SK-N-SH (cell line): ENCODE measurements at regions not wholly inside any gene's neighbourhood (a gene's known extent, or its start where the extent isn't known, plus 50 kb on each side); places are given as distances from the start of the nearest gene placed in this dataset.

ENCODE experiments used
- CTCF ChIA-PET: fragments of 300-600, 350-600 bp; formaldehyde crosslinking; extraction: SDS; loops from one replicate; lab custom pipeline; 2021; lab: Yijun Ruan, JAX
- POLR2A ChIA-PET: fragments of 350-600 bp; sonication (Branson Sonifier 250); formaldehyde crosslinking; extraction: SDS; loops from one replicate; lab custom pipeline; 2020; ENCODE audit warnings: antibody characterized with exemption, inconsistent platforms; lab: Yijun Ruan, JAX
- DNase-seq: peaks from one replicate; pipeline ENCODE4 v3.0.0; 2012
- H2AFZ ChIP-seq: fragments of 200-600 bp; sonication (generic); 2 replicates; pipeline ENCODE4 v1.8.1; 2016; ENCODE audit warnings: antibody characterized with exemption, mild to moderate bottlenecking, low read depth
- H3F3A ChIP-seq: fragments of 200-600 bp; sonication (generic); replicated peaks from 2 replicates; pipeline ENCODE3; 2016; ENCODE audit warnings: antibody characterized with exemption, mild to moderate bottlenecking; ENCODE audit not compliant: insufficient read depth
- H3K27ac ChIP-seq, 2 experiments: fragments of 200-500 bp in 1 of 2; fragments of 200-600 bp in 1 of 2; sonication (Bioruptor generic) in 1 of 2; sonication (generic), shearing (Covaris generic) in 1 of 2; 2 replicates each; pipeline versions ENCODE4 v1.5.1 to v1.6.1; 2014 to 2016; ENCODE audit warnings: low read depth in 2 of 2, inconsistent platforms in 1 of 2, low read length in 1 of 2, mild to moderate bottlenecking in 1 of 2, mixed read lengths in 1 of 2
- H3K27me3 ChIP-seq: fragments of 200-600 bp; sonication (generic), shearing (Covaris generic); 2 replicates; pipeline ENCODE4 v1.6.1; 2016; ENCODE audit warnings: mixed run types; ENCODE audit not compliant: insufficient read depth
- H3K36me3 ChIP-seq, 2 experiments: fragments of 200-500 bp in 1 of 2; fragments of 200-600 bp in 1 of 2; sonication (Bioruptor generic) in 1 of 2; sonication (generic) in 1 of 2; replicated peaks in 1 of 2; 2 replicates each; pipeline versions ENCODE3 to v1.5.1; 2014 to 2016; ENCODE audit warnings: low read length in 1 of 2, mild to moderate bottlenecking in 1 of 2; ENCODE audit not compliant: insufficient read depth in 2 of 2, control insufficient read depth in 1 of 2
- H3K4me1 ChIP-seq, 2 experiments: fragments of 200-500 bp in 1 of 2; fragments of 200-600 bp in 1 of 2; sonication (Bioruptor generic) in 1 of 2; sonication (generic), shearing (Covaris generic) in 1 of 2; 2 replicates each; pipeline versions ENCODE4 v1.5.1 to v1.6.1; 2014 to 2016; ENCODE audit warnings: low read depth in 1 of 2, low read length in 1 of 2, mixed run types in 1 of 2; ENCODE audit not compliant: insufficient read depth in 2 of 2, control insufficient read depth in 1 of 2
- H3K4me2 ChIP-seq: fragments of 200-600 bp; sonication (generic), shearing (Covaris generic); 2 replicates; pipeline ENCODE4 v1.6.1; 2017; ENCODE audit warnings: mixed run types
- H3K4me3 ChIP-seq, 2 experiments: fragments of 200-500 bp in 1 of 2; fragments of 200-600 bp in 1 of 2; sonication (Bioruptor generic) in 1 of 2; sonication (generic), shearing (Covaris generic) in 1 of 2; 2 replicates each; pipeline versions ENCODE4 v1.5.1 to v1.8.1; 2014 to 2016; ENCODE audit warnings: low read depth in 2 of 2, inconsistent platforms in 1 of 2, low read length in 1 of 2, mild to moderate bottlenecking in 1 of 2, mixed read lengths in 1 of 2, moderate library complexity in 1 of 2
- H3K79me2 ChIP-seq: fragments of 200-600 bp; sonication (generic); 2 replicates; pipeline ENCODE4 v1.8.1; 2017; ENCODE audit warnings: mild to moderate bottlenecking; ENCODE audit not compliant: insufficient read depth
- H3K9ac ChIP-seq: fragments of 200-600 bp; sonication (generic); 2 replicates; pipeline ENCODE4 v1.6.1; 2017; ENCODE audit warnings: mixed run types
- H3K9me2 ChIP-seq: fragments of 200-600 bp; sonication (generic); 2 replicates; pipeline ENCODE4 v1.6.1; 2017; ENCODE audit warnings: mixed run types
- H3K9me3 ChIP-seq: fragments of 200-600 bp; sonication (generic); 2 replicates; pipeline ENCODE4 v1.6.1; 2017; ENCODE audit warnings: mixed run types, mild to moderate bottlenecking, moderate library complexity
- H4K20me1 ChIP-seq: fragments of 200-600 bp; sonication (generic); 2 replicates; pipeline ENCODE4 v1.6.1; 2017; ENCODE audit warnings: mild to moderate bottlenecking, mixed run types; ENCODE audit not compliant: insufficient read depth
- CTCF ChIP-seq: fragments of 200-600 bp; sonication (generic); IDR thresholded peaks from 2 replicates; pipeline ENCODE4 v1.6.1; 2017; ENCODE audit warnings: antibody characterized with exemption, mild to moderate bottlenecking, moderate library complexity
- EZH2phosphoT487 ChIP-seq: fragments of 200-600 bp; sonication (generic); IDR thresholded peaks from 2 replicates; pipeline ENCODE4 v1.6.1; 2017; ENCODE audit warnings: low read depth, mixed run types, mild to moderate bottlenecking, antibody characterized with exemption, moderate library complexity, borderline replicate concordance
- FOXM1 ChIP-seq: IDR thresholded peaks from 2 replicates; pipeline ENCODE4 v1.4.0; 2012; ENCODE audit warnings: low read depth, mild to moderate bottlenecking
- JUND ChIP-seq: IDR thresholded peaks from 2 replicates; pipeline ENCODE4 v1.4.0; 2012
- MEF2A ChIP-seq: IDR thresholded peaks from 2 replicates; pipeline ENCODE4 v1.4.0; 2012; ENCODE audit warnings: low read depth, borderline replicate concordance
- NFIC ChIP-seq: IDR thresholded peaks from 2 replicates; pipeline ENCODE4 v1.4.0; 2012; ENCODE audit warnings: borderline replicate concordance
- NRF1 ChIP-seq: IDR thresholded peaks from 2 replicates; pipeline ENCODE4 v1.6.1; 2012; ENCODE audit warnings: low read depth, mild to moderate bottlenecking, low read length
- POLR2AphosphoS5 ChIP-seq: IDR thresholded peaks from 2 replicates; pipeline ENCODE4 v1.6.1; 2012; ENCODE audit warnings: low read depth, low read length
- RAD21 ChIP-seq: IDR thresholded peaks from 2 replicates; pipeline ENCODE4 v1.6.1; 2012; ENCODE audit warnings: mild to moderate bottlenecking, low read length
- RCOR1 ChIP-seq: fragments of 150-350 bp; IDR thresholded peaks from 2 replicates; pipeline ENCODE4 v1.6.1; 2017; ENCODE audit warnings: antibody characterized with exemption, low read length
- TAF1 ChIP-seq: IDR thresholded peaks from 2 replicates; pipeline ENCODE4 v1.6.1; 2012; ENCODE audit warnings: low read depth, mild to moderate bottlenecking, low read length, moderate library complexity, borderline replicate concordance
- TCF12 ChIP-seq: IDR thresholded peaks from 2 replicates; pipeline ENCODE4 v1.4.0; 2012
- TEAD4 ChIP-seq: IDR thresholded peaks from 2 replicates; pipeline ENCODE4 v1.4.0; 2012; ENCODE audit warnings: mild to moderate bottlenecking, borderline replicate concordance; ENCODE audit not compliant: insufficient read depth
- USF2 ChIP-seq: fragments of 150-350 bp; IDR thresholded peaks from 2 replicates; pipeline ENCODE4 v1.6.1; 2017; ENCODE audit warnings: antibody characterized with exemption, low read length, low read depth, borderline replicate concordance
- WGBS: methylation state at CpG from one replicate; pipeline ENCODE4 v1.1.6; 2017; ENCODE audit warnings: low lambda C conversion rate; 5-methylcytosine and 5-hydroxymethylcytosine counted together

GRCh38 chr17:15169676-15170075 lies 95.5 kb downstream of the PMP22 start (continued):
- TF ChIP-seq NRF1 (no peak), RCOR1 (no peak), NFIC (no peak), FOXM1 (no peak), TAF1 (no peak), TCF12 (no peak)
- TF ChIP-seq, all 33 proteins: peak for 0

GRCh38 chr17:15168379-15168778 lies 96.7 kb downstream of the PMP22 start:
- ChIA-PET POLR2A (no interaction called here), CTCF (interaction anchor here (4.4 kb wide), 1 partner anchor 12 kb away, joined by 27 read pairs; no protein-coding TSS in a partner anchor)
- Histone ChIP-seq H3K27ac (no peak overlapping the region), H3K9ac (no peak overlapping the region), H3K36me3 (no peaks in the 10 kb centered on the region), H3K9me3 (no peaks in the 10 kb centered on the region), H3K27me3 (no peaks in the 10 kb centered on the region), H3K4me2 (no peak overlapping the region), H4K20me1 (no peaks in the 10 kb centered on the region), H3K4me3 (no peak overlapping the region), H3K79me2 (no peaks in the 10 kb centered on the region), H3K9me2 (no peaks in the 10 kb centered on the region), H2AFZ (no peak overlapping the region), H3F3A (no peaks in the 10 kb centered on the region), H3K4me1 (no peaks in the 10 kb centered on the region; a peak in 2 of 4 replicates)
- 67% methylated on average over 4 of the region's 4 CpGs for WGBS
- no peak for DNase-seq
- TF ChIP-seq EZH2phosphoT487 = no peak
- TF ChIP-seq TCF12 = no peak
- TF ChIP-seq MEF2A = no peak
- no peak for TF ChIP-seq POLR2AphosphoS5
- TF ChIP-seq TEAD4 = no peak
- TF ChIP-seq USF2 = no peak

GRCh38 chr17:15161395-15161794 lies 103.7 kb downstream of the PMP22 start:
- 51% methylated on average over 5 of the region's 7 CpGs for WGBS
- H3K79me2 ChIP-seq = no peaks in the 10 kb centered on the region
- TF ChIP-seq TAF1 = no peak
- TF ChIP-seq CTCF = no peak
- TF ChIP-seq TEAD4 = no peak
- no peak for TF ChIP-seq MEF2A
- TF ChIP-seq USF2 = no peak
- TF ChIP-seq NFIC = no peak
- no peak for TF ChIP-seq JUND
- no peak for TF ChIP-seq RAD21
- no peak overlapping the region for H3K27ac ChIP-seq
- H3K9me3 ChIP-seq = no peaks in the 10 kb centered on the region
- H3K4me3 ChIP-seq = no peak overlapping the region
- H3K9me2 ChIP-seq = no peaks in the 10 kb centered on the region
- H3K4me1 ChIP-seq = no peaks in the 10 kb centered on the region
- ChIA-PET CTCF (interaction anchor here (2.3 kb wide), 1 partner anchor 9 kb away, joined by 13 read pairs; no protein-coding TSS in a partner anchor), POLR2A (interaction anchor here (0.6 kb wide), 1 partner anchor 628 kb away, joined by 3 read pairs; no protein-coding TSS in a partner anchor)
- no peak overlapping the region for H3K9ac ChIP-seq
- no peak for DNase-seq
- no peaks in the 10 kb centered on the region for H3K36me3 ChIP-seq
- no peak overlapping the region for H2AFZ ChIP-seq
- peaks cover 15% of the 10 kb centered on the region; the same call in 1 of the 2 replicates for H3K27me3 ChIP-seq
- H3F3A ChIP-seq = no peaks in the 10 kb centered on the region
- no peak overlapping the region for H3K4me2 ChIP-seq
- H4K20me1 ChIP-seq = no peaks in the 10 kb centered on the region
